Loucy (cell line): ENCODE measurements at regions not wholly inside any gene's neighbourhood (a gene's known extent, or its start where the extent isn't known, plus 50 kb on each side); places are given as distances from the start of the nearest gene placed in this dataset.
"Not testable (repeated sequence)": the region's sequence is repeated elsewhere in the genome, so short reads cannot be mapped to it uniquely, and the experiment has no call there.

Experiments
- CTCF ChIP-seq: fragments of 200-600 bp; sonication (generic); conservative IDR thresholded peaks from 2 replicates; pipeline ENCODE4 v1.5.1; 2014; ENCODE audit warnings: mild to moderate bottlenecking, antibody characterized with exemption, low read length
- EZH2phosphoT487 ChIP-seq: fragments of 200-600 bp; IDR thresholded peaks from 2 replicates; pipeline ENCODE4 v1.6.1; 2018; ENCODE audit warnings: antibody characterized with exemption, mild to moderate bottlenecking, moderate library complexity, borderline replicate concordance

GRCh38 chr14:106004937-106005795 is 478.8 kb downstream of the TMEM121 start:
- not testable (repeated sequence) for TF ChIP-seq CTCF, EZH2phosphoT487
